Suprapubic skin (tissue), 4 donors: ENCODE measurements at regions not wholly inside any gene's neighbourhood (a gene's known extent, or its start where the extent isn't known, plus 50 kb on each side); places are given as distances from the start of the nearest gene placed in this dataset.

ENCODE experiments used
- DNase-seq, 2 donors: peaks; one replicate each; pipeline ENCODE4 v3.0.0-alpha.2; 2019; ENCODE audit warnings: low spot score in 2 of 2
- H3K27ac ChIP-seq: fragments of 200-600 bp; sonication (generic); one replicate; pipeline ENCODE4 v1.5.1; 2019
- H3K27me3 ChIP-seq: fragments of 200-600 bp; sonication (generic); one replicate; pipeline ENCODE4 v1.5.1; 2019
- H3K36me3 ChIP-seq: fragments of 200-600 bp; sonication (generic); one replicate; pipeline ENCODE4 v1.5.1; 2019
- H3K4me1 ChIP-seq: fragments of 200-600 bp; sonication (generic); one replicate; pipeline ENCODE4 v1.5.1; 2019
- H3K4me3 ChIP-seq: fragments of 200-600 bp; sonication (generic); one replicate; pipeline ENCODE4 v1.5.1; 2019; ENCODE audit warnings: mild to moderate bottlenecking
- H3K9me3 ChIP-seq: fragments of 200-600 bp; sonication (generic); one replicate; pipeline ENCODE4 v1.5.1; 2019
- CTCF ChIP-seq, 2 donors: fragments of 200-600 bp in 1 of 2; fragments of 450-650 bp in 1 of 2; sonication (generic) in 1 of 2; IDR thresholded peaks; one replicate each; pipeline ENCODE4 v1.5.1; 2016 to 2019; ENCODE audit warnings: antibody characterized with exemption in 2 of 2, mild to moderate bottlenecking in 1 of 2, moderate library complexity in 1 of 2
- EP300 ChIP-seq: sonication (generic); formaldehyde crosslinking; IDR thresholded peaks from one replicate; pipeline ENCODE4 v1.6.1; 2017; ENCODE audit warnings: antibody characterized with exemption
- POLR2A ChIP-seq, 2 donors: fragments of 450-650 bp; IDR thresholded peaks; one replicate each; pipeline ENCODE4 v1.6.1; 2017; ENCODE audit warnings: antibody characterized with exemption in 2 of 2, mild to moderate bottlenecking in 2 of 2, moderate library complexity in 2 of 2
- POLR2AphosphoS5 ChIP-seq, 3 donors: sonication (generic); formaldehyde crosslinking; IDR thresholded peaks; one replicate each; pipeline ENCODE4 v1.6.1; 2017; ENCODE audit warnings: antibody characterized with exemption in 3 of 3
- WGBS: methylation state at CpG from one replicate; pipeline ENCODE4 v1.1.5; 2018; 5-methylcytosine and 5-hydroxymethylcytosine counted together

DNA sequence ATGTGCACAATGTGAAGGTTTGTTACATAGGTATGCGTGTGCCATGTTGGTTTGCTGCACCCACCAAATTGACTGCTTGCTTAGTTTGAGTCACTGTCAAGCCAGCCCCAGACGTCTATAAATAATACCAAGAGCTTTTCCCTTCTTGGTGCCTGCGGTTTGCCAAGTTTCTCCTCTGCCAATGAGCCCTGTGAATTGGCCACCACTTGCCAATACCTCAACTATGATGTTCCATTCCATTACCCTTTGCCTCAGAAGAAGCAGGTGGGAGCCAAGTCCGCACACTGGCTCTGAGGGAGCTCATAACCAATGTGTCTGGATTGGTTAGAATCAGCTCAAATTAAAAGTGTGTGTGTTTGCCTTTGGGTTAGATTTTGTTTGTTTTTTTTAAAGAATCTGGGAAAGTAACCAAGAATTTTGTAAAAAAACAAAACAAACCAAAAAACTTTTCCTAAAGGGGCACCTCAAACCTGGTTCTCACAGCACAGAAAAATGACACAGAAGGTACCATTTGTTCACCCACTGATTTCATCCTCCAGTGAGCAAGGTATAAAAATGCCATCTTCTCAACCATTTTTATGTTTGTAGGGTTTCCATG is 209.3 kb upstream of the PRNP start:
- no peaks in the 10 kb centered on the region for H3K9me3 ChIP-seq
- H3K4me3 ChIP-seq: no peak overlapping the region
- TF ChIP-seq CTCF (IDR thresholded peaks at IDR 0.05) (no peak), POLR2A (IDR thresholded peaks at IDR 0.05) (no peak), EP300 (no peak), POLR2AphosphoS5 (IDR thresholded peaks at IDR 0.05) (no peak)
- no peak for DNase-seq
- 51% methylated on average over 4 of the region's 4 CpGs for WGBS
- no peak overlapping the region for H3K27ac ChIP-seq
- H3K4me1 ChIP-seq: no peaks in the 10 kb centered on the region
- H3K27me3 ChIP-seq: peaks cover 3% of the 10 kb centered on the region
- no peaks in the 10 kb centered on the region for H3K36me3 ChIP-seq

- Histone ChIP-seq H3K36me3 (no peaks in the 10 kb centered on the region), H3K9me3 (no peaks in the 10 kb centered on the region), H3K4me3 (no peak overlapping the region), H3K27ac (no peak overlapping the region), H3K27me3 (no peaks in the 10 kb centered on the region), H3K4me1 (no peaks in the 10 kb centered on the region)
- no peak for DNase-seq
- TF ChIP-seq POLR2A (IDR thresholded peaks at IDR 0.05) (no peak), POLR2AphosphoS5 (IDR thresholded peaks at IDR 0.05) (no peak), EP300 (no peak), CTCF (IDR thresholded peaks at IDR 0.05) (no peak)
- WGBS: 45% methylated on average over 2 of the region's 2 CpGs
Observed at GRCh38 chr20:4472906-4473305, 213.3 kb upstream of the PRNP start.

DNA sequence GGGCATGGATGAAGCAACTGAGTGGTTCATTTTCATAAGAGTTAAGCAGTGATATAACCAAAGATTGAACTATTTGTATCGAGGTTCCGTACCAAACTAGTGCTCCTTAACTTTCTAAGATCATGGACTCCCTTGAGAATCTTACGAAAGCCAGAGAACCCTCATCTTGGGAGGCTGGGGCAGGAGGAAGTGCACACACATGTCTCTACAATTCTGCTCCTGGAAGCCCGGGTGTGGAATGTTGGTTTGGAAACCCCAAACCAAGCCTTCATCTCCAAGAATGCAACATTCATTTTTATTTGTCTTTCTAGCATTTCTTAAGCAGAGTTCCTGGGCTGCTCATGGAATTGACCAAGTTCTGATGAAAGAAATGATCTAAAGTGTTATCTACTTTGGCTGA is 215.0 kb upstream of the PRNP start:
- Histone ChIP-seq H3K36me3 (no peaks in the 10 kb centered on the region), H3K4me3 (no peak overlapping the region), H3K27me3 (no peaks in the 10 kb centered on the region), H3K9me3 (no peaks in the 10 kb centered on the region), H3K4me1 (no peaks in the 10 kb centered on the region), H3K27ac (no peak overlapping the region)
- DNase-seq: no peak
- TF ChIP-seq POLR2AphosphoS5 (IDR thresholded peaks at IDR 0.05): no peak
- no peak for TF ChIP-seq CTCF (IDR thresholded peaks at IDR 0.05)
- TF ChIP-seq POLR2A (IDR thresholded peaks at IDR 0.05): no peak
- TF ChIP-seq EP300: no peak
- WGBS: 67% methylated on average over 4 of the region's 4 CpGs

GRCh38 chr20:4470375-4470774 is 215.9 kb upstream of the PRNP start:
- no peak for TF ChIP-seq EP300
- TF ChIP-seq POLR2AphosphoS5 (IDR thresholded peaks at IDR 0.05): no peak
- TF ChIP-seq CTCF (IDR thresholded peaks at IDR 0.05): no peak
- no peak for TF ChIP-seq POLR2A (IDR thresholded peaks at IDR 0.05)
- 27% methylated on average over 3 of the region's 3 CpGs for WGBS
- no peak for DNase-seq
- no peak overlapping the region for H3K4me3 ChIP-seq
- no peaks in the 10 kb centered on the region for H3K36me3 ChIP-seq
- H3K27me3 ChIP-seq: no peaks in the 10 kb centered on the region
- no peak overlapping the region for H3K27ac ChIP-seq
- H3K4me1 ChIP-seq: no peaks in the 10 kb centered on the region
- no peaks in the 10 kb centered on the region for H3K9me3 ChIP-seq

- H3K27me3 ChIP-seq: no peaks in the 10 kb centered on the region
- H3K27ac ChIP-seq: no peak overlapping the region
- H3K4me3 ChIP-seq: no peak overlapping the region
- no peaks in the 10 kb centered on the region for H3K9me3 ChIP-seq
- DNase-seq: no peak
- no peak for TF ChIP-seq POLR2A (IDR thresholded peaks at IDR 0.05)
- no peaks in the 10 kb centered on the region for H3K36me3 ChIP-seq
- 44% methylated on average over 4 of the region's 4 CpGs for WGBS
- H3K4me1 ChIP-seq: no peaks in the 10 kb centered on the region
Observed at GRCh38 chr20:4469910-4470309, 216.3 kb upstream of the PRNP start.

DNA sequence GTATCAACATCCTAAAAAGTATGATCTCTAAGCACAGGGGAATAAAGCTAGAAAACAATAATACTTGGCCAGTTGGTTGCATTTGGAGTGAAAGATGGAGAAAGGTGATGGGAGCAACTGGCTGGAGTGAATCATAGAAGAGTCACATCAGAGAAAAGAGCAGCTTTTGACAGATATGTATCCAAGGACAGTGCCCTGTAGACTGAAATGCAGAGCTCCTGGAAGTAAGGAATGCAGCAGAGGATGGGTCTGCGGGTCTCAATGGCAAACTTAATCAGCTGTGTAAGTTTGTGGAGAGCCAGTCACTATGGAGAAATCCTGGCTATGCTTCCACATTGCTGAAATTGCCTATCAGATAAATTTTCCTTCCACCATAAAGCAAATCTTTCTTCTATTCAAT is 218.1 kb upstream of the PRNP start:
- no peaks in the 10 kb centered on the region for H3K9me3 ChIP-seq
- TF ChIP-seq EP300: no peak
- no peak for TF ChIP-seq POLR2AphosphoS5 (IDR thresholded peaks at IDR 0.05)
- TF ChIP-seq POLR2A (IDR thresholded peaks at IDR 0.05): no peak
- TF ChIP-seq CTCF (IDR thresholded peaks at IDR 0.05): no peak
- no peak for DNase-seq
- H3K36me3 ChIP-seq: no peaks in the 10 kb centered on the region
- H3K4me1 ChIP-seq: no peaks in the 10 kb centered on the region
- no peak overlapping the region for H3K27ac ChIP-seq
- H3K4me3 ChIP-seq: no peak overlapping the region
- no peaks in the 10 kb centered on the region for H3K27me3 ChIP-seq
- WGBS: 75% methylated on average over 1 of the region's 1 CpG
